ENCODE measurements at regions not wholly inside any gene's neighbourhood (a gene's known extent, or its start where the extent isn't known, plus 50 kb on each side); places are given as distances from the start of the nearest gene placed in this dataset.

DNA sequence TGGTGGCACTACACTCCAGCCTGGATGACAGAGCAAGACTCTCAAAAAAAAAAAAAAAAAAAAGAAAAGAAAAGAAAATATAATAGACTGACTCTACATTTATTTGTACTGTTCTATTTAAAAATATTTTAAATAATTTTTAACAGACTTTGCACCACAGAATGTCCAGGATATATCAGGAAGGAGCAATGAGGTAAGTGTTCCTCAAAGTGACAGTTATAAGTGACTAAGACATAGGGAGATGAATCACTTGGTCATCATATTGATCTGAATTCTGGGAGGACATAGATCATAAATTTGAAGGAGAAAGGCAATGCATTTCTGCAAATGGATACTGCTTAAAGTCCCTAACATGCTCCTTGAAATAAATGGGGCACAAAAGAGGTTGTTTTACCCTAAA lies 221.5 kb downstream of the KCNC2 start:
- Mint-ChIP-seq H3K9me3 (no peaks in the 10 kb centered on the region), H3K27ac (no peak overlapping the region), H3K36me3 (ENCODE audit: low read depth) (no peaks in the 10 kb centered on the region), H3K4me1 (ENCODE audit: low read depth) (no peaks in the 10 kb centered on the region), H3K4me3 (ENCODE audit: low read depth) (no peak overlapping the region), H3K27me3 (ENCODE audit: low read depth) (no peaks in the 10 kb centered on the region)
- intact Hi-C loops (cut with micrococcal nuclease), result no loop called here
- no peak for DNase-seq (ENCODE audit: low spot score)
